Adrenal gland (tissue), 9 donors: ENCODE measurements at regions not wholly inside any gene's neighbourhood (a gene's known extent, or its start where the extent isn't known, plus 50 kb on each side); places are given as distances from the start of the nearest gene placed in this dataset.
"Not testable (repeated sequence)": the region's sequence is repeated elsewhere in the genome, so short reads cannot be mapped to it uniquely, and the experiment has no call there.

Experiments used
- DNase-seq, 7 donors: peaks; one replicate each; pipeline ENCODE4 v3.0.0-alpha.2; 2019 to 2020
- H3K27ac ChIP-seq, 5 donors: fragments of 200-600 bp; sonication (generic) in 4 of 5; 1 replicate in 3 of 5; 2 replicates in 2 of 5; pipeline versions ENCODE4 v1.5.1 to v1.8.0; 2016 to 2020; ENCODE audit warnings: mild to moderate bottlenecking in 1 of 5
- H3K27me3 ChIP-seq: fragments of 200-600 bp; 2 replicates; pipeline ENCODE4 v1.8.0; 2021
- H3K36me3 ChIP-seq, 2 donors: fragments of 200-600 bp; replicated peaks in 1 of 2; 1 replicate in 1 of 2; 2 replicates in 1 of 2; pipeline versions ENCODE4 v1.5.1 to v1.8.0; 2018 to 2022
- H3K4me1 ChIP-seq, 2 donors: fragments of 200-600 bp; replicated peaks in 1 of 2; 1 replicate in 1 of 2; 2 replicates in 1 of 2; pipeline versions ENCODE4 v1.5.1 to v1.8.0; 2018 to 2021
- H3K4me3 ChIP-seq, 4 donors: fragments of 200-600 bp; sonication (generic) in 3 of 4; one replicate each; pipeline ENCODE4 v1.5.1; 2016 to 2018
- H3K9me3 ChIP-seq, 3 donors: fragments of 200-600 bp; sonication (generic) in 1 of 3; replicated peaks in 1 of 3; 1 replicate in 2 of 3; 2 replicates in 1 of 3; pipeline versions ENCODE4 v1.5.1 to v1.8.0; 2016 to 2021
- POLR2A ChIP-seq, 2 donors: fragments of 450-650 bp; IDR thresholded peaks; one replicate each; pipeline ENCODE4 v1.6.1; 2017; ENCODE audit warnings: antibody characterized with exemption in 2 of 2, mild to moderate bottlenecking in 2 of 2, moderate library complexity in 1 of 2
- WGBS, 4 donors: extraction: QIAGEN DNeasy Blood & Tissue Kit in 2 of 4; methylation state at CpG; one replicate each; pipeline versions ENCODE4 v1.1.5 to v1.1.7; 2013 to 2017; 5-methylcytosine and 5-hydroxymethylcytosine counted together
- intact Hi-C, 2 donors: fragments of 100-400 bp; cut with DNase I; formaldehyde crosslinking; loops; one replicate each; pipeline versions ENCODE4 v1.14.1 to v1.15.0; 2022 to 2023
- TF ChIP-seq, protein P1 (sequence below), 6 experiments: fragments of 450-650 bp in 4 of 6; fragments of 200-600 bp in 2 of 6; sonication (generic) in 1 of 6; IDR thresholded peaks; 1 replicate in 5 of 6; 2 replicates in 1 of 6; pipeline versions ENCODE4 v1.5.1 to v1.8.0; 2016 to 2021; ENCODE audit warnings: antibody characterized with exemption in 6 of 6, mild to moderate bottlenecking in 2 of 6, moderate library complexity in 1 of 6
- donor health status: healthy with polysubstance abuse.
- donor health status: Bipolar disorder and iron deficiency.
- donor health status: DM: yes; HTN: yes; CAD: no.
- donor health status: DM: no; HTN: no; CAD: no.
- donor health status: DM: no; HTN: no; CAD: no.

DNA sequence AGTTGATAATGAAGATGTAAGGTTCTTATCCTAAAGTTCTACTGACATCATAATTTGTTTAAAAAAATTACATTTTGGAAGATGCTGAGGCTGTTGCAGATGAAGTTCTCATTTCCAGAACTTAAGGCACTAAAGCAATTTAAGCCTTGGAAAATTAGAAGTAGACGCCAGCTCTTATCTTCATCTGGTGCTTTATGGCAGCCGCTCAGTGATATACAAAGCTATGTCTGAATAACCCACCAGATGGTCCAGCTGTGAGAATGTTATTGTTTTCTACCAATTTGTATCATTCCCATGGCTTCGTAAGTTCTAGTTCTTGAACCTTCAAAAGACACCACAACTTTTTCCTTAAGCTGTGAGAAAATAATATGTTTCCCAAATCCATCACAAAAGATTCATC is 212.1 kb upstream of the ARID2 start:
- TF ChIP-seq, protein P1, sequence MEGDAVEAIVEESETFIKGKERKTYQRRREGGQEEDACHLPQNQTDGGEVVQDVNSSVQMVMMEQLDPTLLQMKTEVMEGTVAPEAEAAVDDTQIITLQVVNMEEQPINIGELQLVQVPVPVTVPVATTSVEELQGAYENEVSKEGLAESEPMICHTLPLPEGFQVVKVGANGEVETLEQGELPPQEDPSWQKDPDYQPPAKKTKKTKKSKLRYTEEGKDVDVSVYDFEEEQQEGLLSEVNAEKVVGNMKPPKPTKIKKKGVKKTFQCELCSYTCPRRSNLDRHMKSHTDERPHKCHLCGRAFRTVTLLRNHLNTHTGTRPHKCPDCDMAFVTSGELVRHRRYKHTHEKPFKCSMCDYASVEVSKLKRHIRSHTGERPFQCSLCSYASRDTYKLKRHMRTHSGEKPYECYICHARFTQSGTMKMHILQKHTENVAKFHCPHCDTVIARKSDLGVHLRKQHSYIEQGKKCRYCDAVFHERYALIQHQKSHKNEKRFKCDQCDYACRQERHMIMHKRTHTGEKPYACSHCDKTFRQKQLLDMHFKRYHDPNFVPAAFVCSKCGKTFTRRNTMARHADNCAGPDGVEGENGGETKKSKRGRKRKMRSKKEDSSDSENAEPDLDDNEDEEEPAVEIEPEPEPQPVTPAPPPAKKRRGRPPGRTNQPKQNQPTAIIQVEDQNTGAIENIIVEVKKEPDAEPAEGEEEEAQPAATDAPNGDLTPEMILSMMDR (IDR thresholded peaks at IDR 0.05) = no peak
- no peak for TF ChIP-seq POLR2A (IDR thresholded peaks at IDR 0.05)
- H3K4me1 ChIP-seq = no peaks in the 10 kb centered on the region
- H3K36me3 ChIP-seq = no peaks in the 10 kb centered on the region
- no peak overlapping the region for H3K27ac ChIP-seq
- H3K9me3 ChIP-seq = no peaks in the 10 kb centered on the region
- no peak overlapping the region for H3K4me3 ChIP-seq
- intact Hi-C loops = no loop called here
- 69 to 87% (median 82%) methylated on average over 3 of the region's 3 CpGs for WGBS, 4 donors
- no peak for DNase-seq
- H3K27me3 ChIP-seq = no peaks in the 10 kb centered on the region

DNA sequence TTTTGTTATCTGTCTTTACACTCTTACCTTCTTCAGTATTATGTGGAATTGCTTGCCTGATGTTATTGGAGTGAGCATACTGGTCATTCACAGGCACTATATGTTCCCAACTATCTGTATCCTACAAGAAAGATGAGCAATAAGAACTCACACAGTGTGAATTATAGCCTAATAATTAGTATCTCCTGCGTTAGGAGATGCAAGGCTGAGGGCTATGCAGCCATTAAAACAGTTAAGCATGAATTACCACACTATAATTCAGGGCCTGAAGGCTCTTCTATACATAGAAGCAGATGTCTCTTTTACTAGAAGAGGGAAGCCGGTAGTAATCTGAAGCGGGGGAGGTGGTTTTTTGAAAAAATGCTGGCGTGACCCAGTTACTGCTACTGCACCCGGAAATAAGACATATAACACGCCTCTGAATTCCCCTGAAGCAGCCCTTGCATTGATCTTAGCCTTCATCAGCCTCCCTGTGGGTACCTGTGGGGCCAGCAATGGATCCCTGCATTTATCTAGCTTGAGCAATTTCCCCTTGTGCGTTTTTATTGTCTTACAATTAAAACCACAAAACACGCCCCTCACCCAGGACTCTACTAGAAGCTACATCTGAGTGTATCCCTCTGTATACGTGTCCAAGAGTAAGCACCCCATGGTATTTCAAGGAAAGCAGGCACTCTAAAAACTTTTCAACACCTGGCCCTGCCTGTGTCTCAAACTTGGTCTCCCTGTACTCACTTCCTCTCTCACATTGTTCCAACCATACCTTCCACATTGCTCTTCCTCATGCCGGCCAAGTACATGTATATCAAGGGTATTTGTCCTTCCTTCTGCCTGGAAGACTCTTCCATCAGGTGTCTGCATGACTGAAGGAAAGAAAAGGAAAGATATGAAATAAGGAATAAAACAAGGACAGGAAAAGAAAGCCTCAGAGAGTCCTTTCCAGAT is 210.9 kb upstream of the ARID2 start:
- Histone ChIP-seq H3K9me3 (no peaks in the 10 kb centered on the region), H3K27me3 (no peaks in the 10 kb centered on the region), H3K27ac (no peak overlapping the region), H3K36me3 (no peaks in the 10 kb centered on the region), H3K4me3 (no peak overlapping the region), H3K4me1 (no peaks in the 10 kb centered on the region)
- intact Hi-C loops = no loop called here
- no peak for DNase-seq
- WGBS, 4 donors = 60 to 68% (median 63%) methylated on average over 10 of the region's 10 CpGs
- TF ChIP-seq POLR2A (IDR thresholded peaks at IDR 0.05) = no peak
- TF ChIP-seq, protein P1 (IDR thresholded peaks at IDR 0.05) = no peak

DNA sequence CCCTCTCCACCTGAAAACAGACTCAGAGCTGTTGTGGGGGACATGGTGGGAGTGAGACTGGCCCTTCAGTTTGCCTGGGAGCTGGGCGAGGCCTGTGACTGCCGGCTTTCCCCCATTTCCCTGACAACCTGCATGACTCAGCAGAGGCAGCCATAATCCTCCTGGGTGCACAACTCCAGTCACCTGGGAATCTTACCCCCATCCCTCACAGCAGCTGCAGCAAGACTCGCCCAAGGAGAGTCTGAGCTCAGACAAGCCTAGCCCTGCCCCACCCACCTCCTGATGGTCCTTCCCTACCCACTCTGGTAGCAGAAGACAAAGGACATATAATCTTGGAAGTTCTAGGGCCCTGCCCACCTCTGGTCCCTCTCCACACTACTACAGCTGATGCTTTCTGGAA is 207.3 kb upstream of the ARID2 start:
- intact Hi-C loops = no loop called here
- Histone ChIP-seq H3K4me3 (no peak overlapping the region), H3K27me3 (no peaks in the 10 kb centered on the region), H3K9me3 (no peaks in the 10 kb centered on the region), H3K4me1 (no peaks in the 10 kb centered on the region), H3K36me3 (no peaks in the 10 kb centered on the region), H3K27ac (no peak overlapping the region)
- DNase-seq = no peak
- WGBS, 4 donors = 85 to 100% (median 88%) methylated on average over 1 to 3 of the region's 3 CpGs
- no peak for TF ChIP-seq POLR2A (IDR thresholded peaks at IDR 0.05)
- TF ChIP-seq, protein P1 (IDR thresholded peaks at IDR 0.05) = no peak

DNA sequence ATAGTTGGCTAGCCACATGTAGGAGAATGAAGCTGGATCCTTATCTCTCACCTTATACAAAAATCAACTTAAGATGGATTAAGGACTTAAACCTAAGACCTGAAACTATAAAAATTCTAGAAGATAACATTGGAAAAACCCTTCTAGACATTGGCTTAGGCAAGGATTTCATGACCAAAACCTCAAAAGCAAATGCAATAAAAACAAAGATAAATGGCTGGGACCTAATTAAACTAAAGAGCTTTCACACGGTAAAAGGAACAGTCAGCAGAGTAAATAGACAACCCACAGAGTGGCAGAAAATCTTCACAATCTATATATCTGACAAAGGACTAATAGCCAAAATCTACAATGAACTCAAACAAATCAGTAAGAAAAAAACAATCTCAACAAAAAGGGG is 202.7 kb upstream of the ARID2 start:
- DNase-seq, intact Hi-C loops: not testable (repeated sequence)
- WGBS, 4 donors = 53 to 63% (median 58%) methylated on average over 1 of the region's 1 CpG

DNA sequence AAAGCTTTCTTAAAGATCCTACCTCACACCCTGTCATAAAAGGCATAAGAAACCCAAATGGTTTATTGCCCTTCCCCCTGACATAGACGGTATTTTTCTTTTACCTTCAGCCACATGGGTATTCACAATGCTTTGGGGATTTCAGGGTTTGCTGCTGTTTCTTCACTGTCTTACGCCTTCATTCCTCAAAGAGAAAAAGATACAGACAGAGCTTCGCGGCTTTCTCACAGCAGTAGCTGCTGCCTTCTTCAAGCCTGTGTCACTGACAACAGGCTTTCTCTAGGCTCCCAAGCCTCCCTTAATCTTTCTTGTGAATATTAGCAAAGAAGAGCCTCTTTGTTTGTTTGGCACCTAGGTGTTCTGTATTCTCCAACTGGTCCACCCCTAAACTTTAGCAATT is 197.4 kb upstream of the ARID2 start:
- Histone ChIP-seq H3K27ac (no peak overlapping the region), H3K27me3 (no peaks in the 10 kb centered on the region), H3K4me1 (no peaks in the 10 kb centered on the region), H3K36me3 (no peaks in the 10 kb centered on the region), H3K9me3 (no peaks in the 10 kb centered on the region), H3K4me3 (no peak overlapping the region)
- no peak for DNase-seq
- intact Hi-C loops = no loop called here
- TF ChIP-seq, protein P1 (IDR thresholded peaks at IDR 0.05) = no peak
- 52 to 68% (median 64%) methylated on average over 4 of the region's 4 CpGs for WGBS, 4 donors

More for the DNA sequence above, 202.7 kb upstream of the ARID2 start:
- not testable (repeated sequence) for H3K27me3 ChIP-seq, H3K36me3 ChIP-seq, H3K9me3 ChIP-seq, H3K27ac ChIP-seq, H3K4me1 ChIP-seq, H3K4me3 ChIP-seq
